ENCODE measurements at regions not wholly inside any gene's neighbourhood (a gene's known extent, or its start where the extent isn't known, plus 50 kb on each side); places are given as distances from the start of the nearest gene placed in this dataset.

DNA sequence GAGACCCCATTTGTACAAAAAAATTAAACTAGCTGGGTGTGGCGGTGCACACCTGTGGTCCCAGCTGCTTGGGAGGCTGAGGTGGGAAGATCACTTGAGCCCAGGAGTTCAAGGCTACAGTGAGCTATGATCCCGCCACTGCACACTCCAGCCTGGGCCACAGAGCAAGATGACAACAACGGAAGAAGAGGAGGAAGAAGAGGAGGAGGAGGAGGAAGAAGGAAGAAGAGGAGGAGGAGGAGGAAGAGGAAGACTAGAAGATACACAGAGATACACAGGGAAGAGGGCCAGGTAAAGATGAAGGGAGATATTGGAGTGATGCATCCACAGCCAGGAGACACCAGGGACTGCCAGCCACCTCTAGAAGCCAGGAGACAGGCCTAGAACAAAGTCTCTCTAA, 75.7 kb upstream of the PTER start:
- no peak overlapping the region for H3K4me3 ChIP-seq (ENCODE audit: low read depth, low read length)
- DNase-seq (ENCODE audit: low read depth) = no peak
- TF ChIP-seq, protein P1, sequence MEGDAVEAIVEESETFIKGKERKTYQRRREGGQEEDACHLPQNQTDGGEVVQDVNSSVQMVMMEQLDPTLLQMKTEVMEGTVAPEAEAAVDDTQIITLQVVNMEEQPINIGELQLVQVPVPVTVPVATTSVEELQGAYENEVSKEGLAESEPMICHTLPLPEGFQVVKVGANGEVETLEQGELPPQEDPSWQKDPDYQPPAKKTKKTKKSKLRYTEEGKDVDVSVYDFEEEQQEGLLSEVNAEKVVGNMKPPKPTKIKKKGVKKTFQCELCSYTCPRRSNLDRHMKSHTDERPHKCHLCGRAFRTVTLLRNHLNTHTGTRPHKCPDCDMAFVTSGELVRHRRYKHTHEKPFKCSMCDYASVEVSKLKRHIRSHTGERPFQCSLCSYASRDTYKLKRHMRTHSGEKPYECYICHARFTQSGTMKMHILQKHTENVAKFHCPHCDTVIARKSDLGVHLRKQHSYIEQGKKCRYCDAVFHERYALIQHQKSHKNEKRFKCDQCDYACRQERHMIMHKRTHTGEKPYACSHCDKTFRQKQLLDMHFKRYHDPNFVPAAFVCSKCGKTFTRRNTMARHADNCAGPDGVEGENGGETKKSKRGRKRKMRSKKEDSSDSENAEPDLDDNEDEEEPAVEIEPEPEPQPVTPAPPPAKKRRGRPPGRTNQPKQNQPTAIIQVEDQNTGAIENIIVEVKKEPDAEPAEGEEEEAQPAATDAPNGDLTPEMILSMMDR (IDR thresholded peaks at IDR 0.05; ENCODE audit: control insufficient read depth, extremely low read depth, insufficient read depth) = no peak

DNA sequence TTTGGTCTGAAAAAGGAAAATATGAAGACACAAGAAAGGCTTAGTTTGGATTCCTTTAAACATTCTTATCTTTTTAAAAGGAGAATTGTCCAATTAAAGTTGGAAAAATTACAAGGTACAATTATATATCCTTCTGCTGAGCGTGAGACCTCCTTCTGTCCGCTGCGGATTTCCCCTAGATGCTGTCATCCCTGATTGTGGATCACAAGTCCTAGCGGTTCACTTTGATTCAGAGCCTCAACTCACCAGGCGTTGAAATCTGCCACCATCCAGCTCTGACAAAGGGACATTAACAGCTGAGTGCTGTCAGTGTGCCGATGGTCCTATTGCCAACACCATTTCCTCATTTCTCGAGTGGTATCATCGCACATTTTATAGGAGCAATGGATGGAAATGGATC, 73.1 kb upstream of the PTER start:
- TF ChIP-seq, protein P1 (IDR thresholded peaks at IDR 0.05; ENCODE audit: control insufficient read depth, extremely low read depth, insufficient read depth) = no peak
- H3K4me3 ChIP-seq (ENCODE audit: low read depth, low read length) = no peak overlapping the region
- no peak for DNase-seq (ENCODE audit: low read depth)

DNA sequence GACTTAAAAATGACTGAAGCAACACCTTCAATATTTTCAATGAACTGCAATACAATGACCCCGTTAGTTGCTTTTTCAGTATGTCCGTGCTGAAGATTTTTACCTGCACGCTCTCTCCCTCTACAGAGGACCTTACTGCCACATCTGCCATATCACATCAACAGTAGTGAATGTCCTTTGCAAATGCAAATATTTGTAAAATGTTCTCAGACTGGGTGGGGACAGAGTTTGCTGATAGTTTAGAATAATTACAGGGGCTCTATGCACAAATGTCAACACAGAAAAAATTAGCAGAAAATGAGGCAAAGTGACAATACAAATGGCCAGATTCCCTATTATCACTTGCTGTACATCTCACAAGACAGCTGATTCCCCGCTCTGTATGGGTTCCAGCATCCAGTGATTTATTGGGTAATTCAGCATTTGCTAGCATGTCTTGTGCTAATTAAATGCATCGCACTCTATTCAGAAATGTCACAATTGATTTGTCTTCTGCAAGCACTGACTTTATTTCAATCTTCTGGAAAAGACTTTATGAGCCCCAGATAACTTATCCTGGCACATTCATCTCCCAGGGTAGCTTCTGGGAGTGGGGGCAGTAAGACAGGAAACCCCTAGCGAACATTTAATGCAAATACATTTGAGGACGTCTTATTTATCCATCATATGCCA, 69.1 kb upstream of the PTER start:
- H3K4me3 ChIP-seq (ENCODE audit: low read depth, low read length) = no peak overlapping the region
- TF ChIP-seq, protein P1 (IDR thresholded peaks at IDR 0.05; ENCODE audit: control insufficient read depth, extremely low read depth, insufficient read depth) = no peak
- no peak for DNase-seq (ENCODE audit: low read depth)

DNA sequence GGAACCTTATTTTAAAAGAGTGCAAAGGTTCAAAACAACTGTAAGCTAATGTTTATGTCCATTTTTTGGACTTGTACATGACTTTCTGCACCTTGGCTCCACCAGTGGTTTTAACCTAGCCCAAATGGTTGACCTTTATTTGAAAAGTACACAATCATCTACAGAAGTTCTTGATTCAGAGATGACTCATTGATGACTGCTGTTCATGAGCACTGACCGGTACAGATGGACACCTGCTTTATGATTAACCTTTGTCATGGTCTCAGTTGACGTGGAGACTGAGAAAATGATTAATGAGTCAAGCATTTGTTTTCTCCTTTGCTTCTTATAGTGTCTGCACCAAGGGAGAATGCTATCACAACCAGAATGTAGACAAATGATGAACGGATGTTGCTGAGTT, 55.7 kb upstream of the PTER start:
- H3K4me3 ChIP-seq (ENCODE audit: low read depth, low read length) = no peak overlapping the region
- no peak for DNase-seq (ENCODE audit: low read depth)
- TF ChIP-seq, protein P1 (IDR thresholded peaks at IDR 0.05; ENCODE audit: control insufficient read depth, extremely low read depth, insufficient read depth) = no peak

- H3K4me3 ChIP-seq (ENCODE audit: low read depth, low read length) = no peak overlapping the region
- TF ChIP-seq, protein P1 (IDR thresholded peaks at IDR 0.05; ENCODE audit: control insufficient read depth, extremely low read depth, insufficient read depth) = no peak
These were observed 52.8 kb upstream of the PTER start for GRCh38 chr10:16384021-16384420.

DNA sequence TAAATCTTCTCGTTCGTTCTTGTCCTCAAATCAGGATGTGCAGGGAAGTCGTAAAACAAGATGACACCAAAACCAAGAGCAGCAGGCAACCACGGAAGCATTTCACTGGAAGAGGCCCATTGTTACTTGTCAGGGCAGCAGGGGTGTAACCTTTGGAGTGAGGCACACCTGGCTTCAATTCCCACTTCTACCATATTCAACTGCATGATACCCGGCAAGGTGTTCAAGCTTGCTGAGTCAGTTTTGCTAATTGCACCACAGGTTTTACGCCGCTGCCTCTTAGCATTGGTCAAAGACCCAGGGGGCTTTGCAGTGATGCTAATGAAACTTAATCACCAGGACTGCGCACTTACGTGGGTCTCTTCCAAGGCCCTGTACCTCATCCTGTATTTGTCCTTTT, 50.0 kb upstream of the PTER start:
- no peak for DNase-seq (ENCODE audit: low read depth)
- TF ChIP-seq, protein P1 (IDR thresholded peaks at IDR 0.05; ENCODE audit: control insufficient read depth, extremely low read depth, insufficient read depth) = no peak
- no peak overlapping the region for H3K4me3 ChIP-seq (ENCODE audit: low read depth, low read length)

More at GRCh38 chr10:16384021-16384420, 52.8 kb upstream of the PTER start:
- DNase-seq (ENCODE audit: low read depth) = no peak
